Progenitor cell of endocrine pancreas (in vitro differentiated cells): ENCODE measurements at regions not wholly inside any gene's neighbourhood (a gene's known extent, or its start where the extent isn't known, plus 50 kb on each side); places are given as distances from the start of the nearest gene placed in this dataset.
A peak's percentile ranks its signal among the peaks of the same experiment; 100 is the strongest.

ENCODE experiments used
- DNase-seq: peaks from one replicate; pipeline ENCODE4 v3.0.0; 2021; ENCODE audit warnings: low spot score; ENCODE audit not compliant: unreplicated experiment
- H3K27ac Mint-ChIP-seq: 2 replicates; pipeline ENCODE4 v1.8.0; 2021; ENCODE audit warnings: mild to moderate bottlenecking, moderate library complexity, mixed read lengths
- H3K27me3 Mint-ChIP-seq: 2 replicates; pipeline ENCODE4 v1.8.0; 2021; ENCODE audit warnings: mixed read lengths
- H3K36me3 Mint-ChIP-seq: 2 replicates; pipeline ENCODE4 v1.8.0; 2022; ENCODE audit warnings: mixed read lengths; ENCODE audit not compliant: insufficient read depth
- H3K4me1 Mint-ChIP-seq: 2 replicates; pipeline ENCODE4 v1.8.0; 2021; ENCODE audit warnings: low read depth, mixed read lengths
- H3K4me3 Mint-ChIP-seq: 2 replicates; pipeline ENCODE4 v1.8.0; 2021; ENCODE audit warnings: low read depth, mild to moderate bottlenecking, moderate library complexity, mixed read lengths
- H3K9me3 Mint-ChIP-seq: 2 replicates; pipeline ENCODE4 v1.8.0; 2021; ENCODE audit warnings: low read depth, mixed read lengths
- TF ChIP-seq, protein P1 (sequence below): fragments of 200-600 bp; sonication (generic); IDR thresholded peaks from one replicate; pipeline ENCODE4 v1.5.0; 2021; ENCODE audit warnings: antibody characterized with exemption, mild to moderate bottlenecking; ENCODE audit not compliant: unreplicated experiment

DNA sequence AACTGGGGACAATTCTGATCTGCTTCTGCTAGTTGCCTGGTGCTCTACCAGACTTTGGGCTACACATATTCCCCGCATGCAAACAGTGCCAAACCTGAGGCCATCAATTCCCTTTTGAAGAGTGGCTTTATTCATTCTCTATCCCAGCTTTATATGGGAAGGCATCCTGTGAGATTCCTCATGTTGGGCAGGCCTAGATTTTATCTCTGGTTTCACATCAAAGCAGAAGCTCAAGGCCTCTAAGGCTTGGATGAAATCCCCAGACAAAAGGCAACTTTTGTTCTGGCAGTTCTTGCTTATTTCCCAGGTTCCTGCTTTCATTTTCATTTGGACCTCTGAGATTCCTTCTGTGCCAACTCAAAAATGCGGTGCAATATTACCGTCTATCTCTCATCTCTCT is 648.8 kb downstream of the QKI start:
- Mint-ChIP-seq H3K27ac (no peak overlapping the region), H3K27me3 (no peaks in the 10 kb centered on the region), H3K4me1 (no peaks in the 10 kb centered on the region), H3K9me3 (no peaks in the 10 kb centered on the region), H3K4me3 (no peak overlapping the region), H3K36me3 (no peaks in the 10 kb centered on the region)
- DNase-seq, result no peak
- TF ChIP-seq, protein P1, sequence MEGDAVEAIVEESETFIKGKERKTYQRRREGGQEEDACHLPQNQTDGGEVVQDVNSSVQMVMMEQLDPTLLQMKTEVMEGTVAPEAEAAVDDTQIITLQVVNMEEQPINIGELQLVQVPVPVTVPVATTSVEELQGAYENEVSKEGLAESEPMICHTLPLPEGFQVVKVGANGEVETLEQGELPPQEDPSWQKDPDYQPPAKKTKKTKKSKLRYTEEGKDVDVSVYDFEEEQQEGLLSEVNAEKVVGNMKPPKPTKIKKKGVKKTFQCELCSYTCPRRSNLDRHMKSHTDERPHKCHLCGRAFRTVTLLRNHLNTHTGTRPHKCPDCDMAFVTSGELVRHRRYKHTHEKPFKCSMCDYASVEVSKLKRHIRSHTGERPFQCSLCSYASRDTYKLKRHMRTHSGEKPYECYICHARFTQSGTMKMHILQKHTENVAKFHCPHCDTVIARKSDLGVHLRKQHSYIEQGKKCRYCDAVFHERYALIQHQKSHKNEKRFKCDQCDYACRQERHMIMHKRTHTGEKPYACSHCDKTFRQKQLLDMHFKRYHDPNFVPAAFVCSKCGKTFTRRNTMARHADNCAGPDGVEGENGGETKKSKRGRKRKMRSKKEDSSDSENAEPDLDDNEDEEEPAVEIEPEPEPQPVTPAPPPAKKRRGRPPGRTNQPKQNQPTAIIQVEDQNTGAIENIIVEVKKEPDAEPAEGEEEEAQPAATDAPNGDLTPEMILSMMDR, result no peak

DNA sequence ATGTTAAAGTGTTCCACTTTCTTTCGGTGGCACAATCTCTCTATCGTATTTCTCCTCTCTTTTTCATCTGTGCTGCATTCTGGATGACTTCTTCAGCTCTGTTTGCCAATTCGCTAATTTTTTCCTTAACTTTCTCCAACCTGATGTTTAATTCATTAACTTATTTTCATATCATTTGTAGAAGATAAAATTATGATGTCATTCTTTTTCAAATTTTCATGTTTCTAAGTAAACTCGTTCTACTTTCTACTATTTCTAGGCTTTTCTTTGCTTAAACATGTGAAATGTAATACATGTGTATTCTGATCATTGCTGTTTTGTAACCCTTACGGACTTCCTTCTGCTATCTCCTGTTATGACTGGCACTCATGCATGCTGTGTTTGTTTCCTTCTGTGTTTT is 648.4 kb downstream of the QKI start:
- H3K27me3 Mint-ChIP-seq, result no peaks in the 10 kb centered on the region
- no peak overlapping the region for H3K27ac Mint-ChIP-seq
- DNase-seq, result no peak
- TF ChIP-seq, protein P1, result no peak
- no peaks in the 10 kb centered on the region for H3K9me3 Mint-ChIP-seq
- no peaks in the 10 kb centered on the region for H3K36me3 Mint-ChIP-seq
- no peak overlapping the region for H3K4me3 Mint-ChIP-seq
- H3K4me1 Mint-ChIP-seq, result no peaks in the 10 kb centered on the region

DNA sequence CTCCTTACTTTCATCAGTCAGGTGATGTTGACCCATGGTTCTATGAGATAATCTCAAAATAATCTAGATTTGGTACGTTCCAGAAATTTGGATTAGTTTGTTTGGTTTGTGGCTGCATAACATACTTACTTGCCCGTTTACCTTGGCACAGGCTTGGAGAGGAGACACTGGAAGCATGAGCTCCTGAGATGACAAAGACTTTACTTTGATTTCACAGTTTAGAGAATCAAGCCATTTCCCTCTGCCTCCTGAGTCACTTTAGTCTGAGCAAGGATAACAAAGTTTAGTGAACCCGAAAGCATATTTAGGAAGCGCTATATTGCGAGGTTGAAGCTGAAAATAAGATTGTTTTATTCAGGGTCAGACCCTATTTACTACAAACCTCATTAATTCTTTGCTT is 643.4 kb downstream of the QKI start:
- no peaks in the 10 kb centered on the region for H3K27me3 Mint-ChIP-seq
- no peaks in the 10 kb centered on the region for H3K36me3 Mint-ChIP-seq
- no peaks in the 10 kb centered on the region for H3K4me1 Mint-ChIP-seq
- no peak overlapping the region for H3K4me3 Mint-ChIP-seq
- H3K27ac Mint-ChIP-seq, result peak overlapping the region; percentile 19
- TF ChIP-seq, protein P1, result no peak
- no peaks in the 10 kb centered on the region for H3K9me3 Mint-ChIP-seq
- no peak for DNase-seq

DNA sequence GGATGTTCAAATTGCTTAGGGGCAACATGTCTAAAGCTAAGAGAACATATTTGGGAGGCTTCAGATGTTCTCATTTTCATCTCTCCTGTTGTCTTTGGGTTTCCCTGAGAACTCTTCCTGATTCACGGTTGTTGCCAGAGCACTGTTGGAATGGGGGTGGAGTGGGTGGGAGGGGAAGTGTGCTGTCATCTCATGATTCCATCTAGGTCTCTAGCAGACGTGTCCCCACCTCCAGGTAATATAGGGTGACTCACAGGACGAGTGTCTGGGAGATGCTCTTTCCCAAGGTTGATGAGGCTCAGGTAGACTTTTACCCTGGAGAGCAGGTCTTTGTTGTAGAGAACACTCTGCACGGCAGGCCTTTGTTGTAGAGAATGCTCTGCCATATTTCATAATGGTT is 636.9 kb downstream of the QKI start:
- peaks cover 5% of the 10 kb centered on the region for H3K4me1 Mint-ChIP-seq
- no peaks in the 10 kb centered on the region for H3K36me3 Mint-ChIP-seq
- TF ChIP-seq, protein P1, result no peak
- DNase-seq, result no peak
- no peak overlapping the region for H3K27ac Mint-ChIP-seq
- H3K4me3 Mint-ChIP-seq, result no peak overlapping the region
- peaks cover 5% of the 10 kb centered on the region for H3K9me3 Mint-ChIP-seq
- no peaks in the 10 kb centered on the region for H3K27me3 Mint-ChIP-seq

DNA sequence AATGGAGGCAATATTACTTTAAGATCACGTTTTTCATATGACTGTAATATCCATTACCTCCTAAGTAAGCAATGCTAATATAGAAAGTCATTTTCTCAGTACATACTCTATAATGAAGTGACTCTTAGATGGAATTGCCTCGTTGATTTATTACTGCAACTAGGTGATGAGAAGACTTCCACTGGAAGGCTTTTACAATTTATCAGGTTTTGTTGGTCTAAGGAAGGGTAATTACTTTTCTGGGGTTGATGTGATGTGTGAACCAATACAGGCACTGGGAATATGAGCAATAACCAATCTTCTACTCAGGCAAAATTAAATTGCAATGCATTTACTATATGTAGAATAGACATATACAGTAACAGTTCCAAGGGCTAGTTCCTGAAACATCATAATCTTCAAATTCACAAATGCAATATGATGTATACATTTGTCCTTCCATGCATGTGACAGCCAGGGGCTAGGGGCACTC is 635.0 kb downstream of the QKI start:
- no peak for DNase-seq
- no peak overlapping the region for H3K27ac Mint-ChIP-seq
- peaks cover 5% of the 10 kb centered on the region for H3K4me1 Mint-ChIP-seq
- no peak overlapping the region for H3K4me3 Mint-ChIP-seq
- H3K27me3 Mint-ChIP-seq, result no peaks in the 10 kb centered on the region
- peaks cover 5% of the 10 kb centered on the region for H3K9me3 Mint-ChIP-seq
- no peaks in the 10 kb centered on the region for H3K36me3 Mint-ChIP-seq
- TF ChIP-seq, protein P1, result no peak
